Kidney (tissue), 13 donors: ENCODE measurements at regions not wholly inside any gene's neighbourhood (a gene's known extent, or its start where the extent isn't known, plus 50 kb on each side); places are given as distances from the start of the nearest gene placed in this dataset.
A peak's percentile ranks its signal among the peaks of the same experiment; 100 is the strongest.

Experiments used
- DNase-seq, 5 donors: peaks; one replicate each; pipeline ENCODE4 v3.0.0-alpha.2; 2013 to 2020
- FAIRE-seq: peaks from 2 replicates; lab custom pipeline; 2012; peaks lifted over from hg19 to GRCh38; lab: Jason Lieb, UNC
- H3K27ac ChIP-seq, 2 donors: one replicate each; pipeline ENCODE4 v1.7.0; 2013; ENCODE audit warnings: low read depth in 2 of 2, low read length in 2 of 2, inconsistent platforms in 1 of 2
- H3K27me3 ChIP-seq: one replicate; pipeline ENCODE4 v1.7.1; 2013; ENCODE audit warnings: low read length, inconsistent platforms; ENCODE audit not compliant: control insufficient read depth, insufficient read depth
- H3K36me3 ChIP-seq, 3 donors: one replicate each; pipeline versions ENCODE4 v1.7.0 to v1.7.1; 2013; ENCODE audit warnings: low read length in 3 of 3, control low read depth in 1 of 3, inconsistent platforms in 1 of 3; ENCODE audit not compliant: insufficient read depth in 3 of 3, control insufficient read depth in 2 of 3
- H3K4me1 ChIP-seq, 3 donors: one replicate each; pipeline versions ENCODE4 v1.7.0 to v1.7.1; 2013; ENCODE audit warnings: low read length in 3 of 3, inconsistent platforms in 1 of 3, low read depth in 1 of 3; ENCODE audit not compliant: control insufficient read depth in 2 of 3, insufficient read depth in 2 of 3
- H3K4me3 ChIP-seq, 3 donors: one replicate each; pipeline versions ENCODE4 v1.7.0 to v1.8.1; 2013; ENCODE audit warnings: low read length in 3 of 3, control low read depth in 1 of 3, inconsistent platforms in 1 of 3
- H3K9ac ChIP-seq, 3 donors: one replicate each; pipeline versions ENCODE4 v1.7.0 to v1.7.1; 2013; ENCODE audit warnings: low read length in 3 of 3, control low read depth in 1 of 3, inconsistent platforms in 1 of 3
- H3K9me3 ChIP-seq, 3 donors: one replicate each; pipeline versions ENCODE4 v1.7.0 to v1.7.1; 2013; ENCODE audit warnings: low read length in 3 of 3, control low read depth in 1 of 3, inconsistent platforms in 1 of 3; ENCODE audit not compliant: control insufficient read depth in 2 of 3, insufficient read depth in 1 of 3
- CTCF ChIP-seq: IDR thresholded peaks from 3 replicates; pipeline ENCODE4 v1.5.1; 2012; ENCODE audit warnings: mild to moderate bottlenecking, moderate library complexity, borderline replicate concordance; ENCODE audit not compliant: insufficient read depth; ENCODE audit errors: extremely low read depth
- intact Hi-C: fragments of 100-400 bp; cut with DNase I; formaldehyde crosslinking; loops from one replicate; pipeline ENCODE4 v1.11.1; 2022
- donor health status: control.
- donor health status: control.
- donor health status: control.
- donor health status: control.
- donor health status: control.
- donor health status: DM: yes; HTN: yes; CAD: no.
- donor health status: Normal renal cell carcinoma (clear cell type).

DNA sequence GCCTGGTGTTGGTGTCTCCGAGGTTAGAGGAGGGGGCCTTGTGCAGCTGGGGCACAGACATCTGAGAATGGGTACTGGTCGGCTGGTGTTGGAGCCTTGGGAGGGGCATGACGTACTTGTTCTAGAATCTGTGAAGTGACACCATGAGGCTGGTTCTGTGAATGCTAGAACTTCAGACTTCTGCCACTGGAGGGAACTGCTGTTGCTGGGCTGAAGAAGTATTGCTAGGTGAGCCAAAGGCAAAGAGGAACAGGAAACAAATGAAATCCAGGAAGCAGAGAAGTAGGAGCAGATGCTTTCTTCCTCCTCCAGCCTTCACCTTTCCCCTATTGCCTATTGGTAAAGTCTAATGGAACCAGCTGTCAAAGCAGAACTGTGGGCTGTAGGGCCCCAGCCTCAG lies 120.9 kb upstream of the DDIT4L start:
- Histone ChIP-seq H3K4me3 (no peak overlapping the region), H3K9ac (no peak overlapping the region), H3K36me3 (no peaks in the 10 kb centered on the region), H3K27ac (no peak overlapping the region), H3K4me1 (peaks cover 0 to 2% (median 0%) of the 10 kb centered on the region in 3 donors), H3K27me3 (no peaks in the 10 kb centered on the region), H3K9me3 (no peaks in the 10 kb centered on the region)
- FAIRE-seq (no peak), DNase-seq (no peak)
- peak; percentile 24 for TF ChIP-seq CTCF
- intact Hi-C loops, result no loop called here

DNA sequence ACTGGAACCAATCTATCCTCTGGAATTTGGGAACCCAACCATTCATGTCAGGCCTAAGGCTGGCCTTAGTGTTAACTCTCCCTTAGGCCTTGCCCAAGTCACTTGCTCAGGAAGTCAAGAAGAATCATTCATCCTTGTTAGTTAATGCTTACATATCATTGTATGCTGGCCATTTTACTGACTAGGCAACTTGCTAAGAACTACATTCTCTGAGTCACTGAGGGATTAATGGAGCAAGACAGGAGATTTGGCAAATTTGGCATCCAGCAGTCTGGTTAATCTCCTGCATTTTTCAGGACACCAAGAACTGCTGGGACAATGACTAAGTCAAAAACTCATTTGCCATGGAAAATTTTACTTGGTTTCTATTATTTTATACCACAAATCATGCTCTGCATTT lies 115.8 kb upstream of the DDIT4L start:
- TF ChIP-seq CTCF, result no peak
- no peaks in the 10 kb centered on the region for H3K36me3 ChIP-seq
- DNase-seq (no peak), FAIRE-seq (no peak)
- H3K27me3 ChIP-seq, result no peaks in the 10 kb centered on the region
- H3K4me1 ChIP-seq, result no peaks in the 10 kb centered on the region
- H3K9ac ChIP-seq, result no peak overlapping the region
- intact Hi-C loops, result no loop called here
- H3K27ac ChIP-seq, result no peak overlapping the region
- H3K9me3 ChIP-seq, result no peaks in the 10 kb centered on the region
- H3K4me3 ChIP-seq, result no peak overlapping the region

DNA sequence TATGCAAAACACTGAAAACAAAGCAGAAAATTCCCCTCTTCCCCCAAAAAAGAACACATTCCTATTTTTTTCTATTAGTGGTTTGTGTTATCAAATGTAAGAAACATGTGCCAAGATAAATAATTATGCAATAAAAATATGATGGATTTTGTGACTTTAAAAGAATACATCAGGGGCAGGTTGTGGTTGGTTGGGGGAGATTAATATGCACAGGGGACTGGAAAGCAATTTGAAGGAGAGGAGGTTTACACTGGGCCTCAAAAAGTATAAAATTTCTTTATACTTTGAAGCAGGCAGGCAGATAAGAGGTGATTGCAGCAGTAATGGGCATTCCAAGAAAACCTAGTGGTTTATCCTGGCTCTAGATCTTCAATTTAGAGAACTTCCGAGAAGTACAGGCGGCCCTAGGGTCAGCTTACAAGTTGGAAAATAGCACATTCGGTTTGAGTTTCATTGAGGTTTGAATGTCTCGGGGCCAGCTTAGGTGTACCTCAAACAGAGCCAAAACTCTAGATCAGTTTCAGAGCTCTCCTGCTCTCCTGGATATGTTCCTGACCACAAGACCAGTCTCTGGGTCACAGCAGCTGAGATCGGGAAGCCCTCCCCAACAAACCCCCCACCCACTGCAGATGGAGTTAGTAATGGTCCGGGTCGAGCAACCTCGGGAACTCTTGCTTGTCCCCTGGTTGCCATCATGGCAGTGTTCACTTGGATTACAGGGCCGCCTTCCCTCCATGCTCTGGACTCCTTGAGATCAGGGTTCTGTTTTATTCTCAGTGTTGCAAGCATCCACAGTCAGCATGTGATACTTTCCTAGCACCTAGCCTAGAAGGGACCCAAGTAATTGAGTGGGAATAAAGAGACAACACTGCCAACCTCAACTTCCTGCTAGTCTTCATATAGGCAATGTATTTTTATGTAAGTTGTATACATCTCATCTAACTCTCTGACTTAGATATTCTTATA lies 112.1 kb upstream of the DDIT4L start:
- no peak overlapping the region for H3K27ac ChIP-seq
- TF ChIP-seq CTCF, result no peak
- no peaks in the 10 kb centered on the region for H3K36me3 ChIP-seq
- no peak overlapping the region for H3K9ac ChIP-seq
- intact Hi-C loops, result no loop called here
- H3K27me3 ChIP-seq, result no peaks in the 10 kb centered on the region
- no peaks in the 10 kb centered on the region for H3K9me3 ChIP-seq
- DNase-seq (no peak), FAIRE-seq (no peak)
- H3K4me3 ChIP-seq, result no peak overlapping the region
- H3K4me1 ChIP-seq, result no peaks in the 10 kb centered on the region
